K562 (cell line): ENCODE measurements at regions not wholly inside any gene's neighbourhood (a gene's known extent, or its start where the extent isn't known, plus 50 kb on each side); places are given as distances from the start of the nearest gene placed in this dataset.

Experiments used
- MBD2 ChIP-seq: sonication (generic); IDR thresholded peaks from 2 replicates; pipeline ENCODE4 v1.6.1; 2016; ENCODE audit warnings: low read depth, borderline replicate concordance
- TF ChIP-seq, protein P1 (sequence below): sonication (generic); formaldehyde crosslinking; IDR thresholded peaks from 2 replicates; pipeline ENCODE4 v1.8.0; 2022; ENCODE audit warnings: mild to moderate bottlenecking, missing genetic modification reagents

DNA sequence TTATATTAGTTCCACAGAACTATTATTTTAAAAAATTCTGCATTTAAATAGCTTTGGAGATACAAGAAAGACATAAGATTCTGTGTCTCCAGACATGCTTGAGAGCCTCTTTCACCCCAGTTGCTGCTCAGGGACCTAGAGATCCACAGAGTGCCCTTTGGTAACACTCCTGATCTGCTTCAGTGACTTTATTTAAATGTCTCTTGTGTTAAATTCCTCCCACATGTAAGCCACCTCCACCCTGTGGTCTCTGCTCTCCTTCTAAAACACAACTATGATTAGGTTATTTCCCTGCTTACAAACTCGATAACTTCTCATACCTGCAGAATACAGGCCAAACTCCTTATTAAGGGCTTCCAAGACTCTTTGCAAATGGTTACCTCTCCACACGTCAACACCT lies 141.0 kb downstream of the RFC3 start:
- TF ChIP-seq MBD2 = no peak
- TF ChIP-seq, protein P1, sequence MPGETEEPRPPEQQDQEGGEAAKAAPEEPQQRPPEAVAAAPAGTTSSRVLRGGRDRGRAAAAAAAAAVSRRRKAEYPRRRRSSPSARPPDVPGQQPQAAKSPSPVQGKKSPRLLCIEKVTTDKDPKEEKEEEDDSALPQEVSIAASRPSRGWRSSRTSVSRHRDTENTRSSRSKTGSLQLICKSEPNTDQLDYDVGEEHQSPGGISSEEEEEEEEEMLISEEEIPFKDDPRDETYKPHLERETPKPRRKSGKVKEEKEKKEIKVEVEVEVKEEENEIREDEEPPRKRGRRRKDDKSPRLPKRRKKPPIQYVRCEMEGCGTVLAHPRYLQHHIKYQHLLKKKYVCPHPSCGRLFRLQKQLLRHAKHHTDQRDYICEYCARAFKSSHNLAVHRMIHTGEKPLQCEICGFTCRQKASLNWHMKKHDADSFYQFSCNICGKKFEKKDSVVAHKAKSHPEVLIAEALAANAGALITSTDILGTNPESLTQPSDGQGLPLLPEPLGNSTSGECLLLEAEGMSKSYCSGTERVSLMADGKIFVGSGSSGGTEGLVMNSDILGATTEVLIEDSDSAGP (CRISPR knock-in tag) = no peak
